ENCODE measurements at regions not wholly inside any gene's neighbourhood (a gene's known extent, or its start where the extent isn't known, plus 50 kb on each side); places are given as distances from the start of the nearest gene placed in this dataset.

DNA sequence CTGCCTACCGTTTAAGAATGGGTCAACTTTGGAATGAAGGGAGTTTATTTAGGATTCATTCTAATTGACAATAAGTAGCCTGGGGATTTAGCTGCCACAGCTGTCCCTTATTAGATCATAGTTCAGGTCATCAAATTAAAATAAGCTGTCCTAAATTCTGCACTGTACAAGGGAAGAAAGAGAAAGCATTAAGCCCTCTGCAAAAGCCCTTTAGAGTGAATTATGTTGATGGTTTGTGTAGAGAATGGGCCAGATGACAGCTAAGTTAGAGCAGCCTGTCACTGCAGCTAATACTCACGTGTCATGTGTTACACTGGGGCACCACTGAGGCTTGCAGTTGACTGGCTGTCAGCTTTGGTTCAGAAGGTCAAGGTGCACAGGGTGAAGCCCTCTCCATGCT, 737.1 kb upstream of the SLC10A2 start:
- TF ChIP-seq POLR2AphosphoS5 (IDR thresholded peaks at IDR 0.05; ENCODE audit: borderline replicate concordance, low read depth, low read length) (no peak), EZH2 (IDR thresholded peaks at IDR 0.05) (no peak), FOXP2 (optimal IDR thresholded peaks at IDR 0.05; ENCODE audit: control extremely low read depth, extremely low read length, insufficient read depth) (no peak)

All from SK-N-MC (cell line).